Activated T-helper 1 cell treated with anti-CD3 and anti-CD28 coated beads, Interleukin-12 subunit alpha, Interleukin-12 subunit beta, Interleukin-2, Interleukin-4 antibody, amounts not matched to agents 30 ng/mL and 10 ng/mL and 1 ng/mL, durations not matched to agents 14 hours and 24 hours and 36 hours (primary cell): ENCODE measurements at regions not wholly inside any gene's neighbourhood (a gene's known extent, or its start where the extent isn't known, plus 50 kb on each side); places are given as distances from the start of the nearest gene placed in this dataset.

Experiments used
- DNase-seq: peaks from one replicate; pipeline ENCODE4 v3.0.0; 2021; ENCODE audit warnings: low spot score
- H3K27ac Mint-ChIP-seq: one replicate; pipeline ENCODE4 v1.8.0; 2021; ENCODE audit warnings: mild to moderate bottlenecking, mixed read lengths
- H3K27me3 Mint-ChIP-seq: one replicate; pipeline ENCODE4 v1.8.0; 2022; ENCODE audit warnings: mild to moderate bottlenecking, moderate library complexity, mixed read lengths; ENCODE audit not compliant: insufficient read depth
- H3K36me3 Mint-ChIP-seq: one replicate; pipeline ENCODE4 v1.8.0; 2021; ENCODE audit warnings: low read depth, mixed read lengths
- H3K4me1 Mint-ChIP-seq: one replicate; pipeline ENCODE4 v1.8.0; 2021; ENCODE audit warnings: low read depth, mixed read lengths
- H3K4me3 Mint-ChIP-seq: one replicate; pipeline ENCODE4 v1.8.0; 2021; ENCODE audit warnings: mild to moderate bottlenecking, moderate library complexity, mixed read lengths
- H3K9me3 Mint-ChIP-seq: one replicate; pipeline ENCODE4 v1.8.0; 2021; ENCODE audit warnings: mixed read lengths
- intact Hi-C: fragments of 100-400 bp; cut with micrococcal nuclease; formaldehyde crosslinking; loops from one replicate; pipeline ENCODE4 v1.15.1; 2024

GRCh38 chr4:180926277-180926676 lies 1316.9 kb upstream of the TENM3 start:
- Mint-ChIP-seq H3K4me1 (no peaks in the 10 kb centered on the region), H3K27me3 (no peaks in the 10 kb centered on the region), H3K27ac (no peak overlapping the region), H3K4me3 (no peak overlapping the region), H3K36me3 (no peaks in the 10 kb centered on the region), H3K9me3 (no peaks in the 10 kb centered on the region)
- DNase-seq: no peak
- intact Hi-C loops: no loop called here

- Mint-ChIP-seq H3K36me3 (no peaks in the 10 kb centered on the region), H3K9me3 (no peaks in the 10 kb centered on the region), H3K27me3 (no peaks in the 10 kb centered on the region), H3K4me1 (no peaks in the 10 kb centered on the region), H3K27ac (no peak overlapping the region), H3K4me3 (no peak overlapping the region)
- intact Hi-C loops: no loop called here
- DNase-seq: no peak
These were observed 1310.7 kb upstream of the TENM3 start for GRCh38 chr4:180932370-180933001.

GRCh38 chr4:180937083-180937482 lies 1306.1 kb upstream of the TENM3 start:
- intact Hi-C loops: no loop called here
- H3K27ac Mint-ChIP-seq: no peak overlapping the region
- no peak for DNase-seq
- no peaks in the 10 kb centered on the region for H3K36me3 Mint-ChIP-seq
- no peaks in the 10 kb centered on the region for H3K27me3 Mint-ChIP-seq
- no peaks in the 10 kb centered on the region for H3K4me1 Mint-ChIP-seq
- H3K4me3 Mint-ChIP-seq: no peak overlapping the region
- H3K9me3 Mint-ChIP-seq: no peaks in the 10 kb centered on the region

GRCh38 chr4:180940680-180941079 lies 1302.5 kb upstream of the TENM3 start:
- Mint-ChIP-seq H3K4me1 (no peaks in the 10 kb centered on the region), H3K4me3 (no peak overlapping the region), H3K27me3 (no peaks in the 10 kb centered on the region), H3K27ac (no peak overlapping the region), H3K9me3 (no peaks in the 10 kb centered on the region), H3K36me3 (no peaks in the 10 kb centered on the region)
- DNase-seq: no peak
- intact Hi-C loops: no loop called here

- Mint-ChIP-seq H3K4me1 (no peaks in the 10 kb centered on the region), H3K4me3 (no peak overlapping the region), H3K9me3 (no peaks in the 10 kb centered on the region), H3K27ac (no peak overlapping the region), H3K27me3 (no peaks in the 10 kb centered on the region), H3K36me3 (no peaks in the 10 kb centered on the region)
- no peak for DNase-seq
- intact Hi-C loops: no loop called here
These were observed 1300.8 kb upstream of the TENM3 start for GRCh38 chr4:180942367-180942916.

- DNase-seq: no peak
- no peaks in the 10 kb centered on the region for H3K4me1 Mint-ChIP-seq
- intact Hi-C loops: no loop called here
- H3K4me3 Mint-ChIP-seq: no peak overlapping the region
- H3K27ac Mint-ChIP-seq: no peak overlapping the region
- H3K9me3 Mint-ChIP-seq: no peaks in the 10 kb centered on the region
- no peaks in the 10 kb centered on the region for H3K27me3 Mint-ChIP-seq
- no peaks in the 10 kb centered on the region for H3K36me3 Mint-ChIP-seq
These were observed 1297.0 kb upstream of the TENM3 start for GRCh38 chr4:180946188-180946587.

- H3K4me1 Mint-ChIP-seq: no peaks in the 10 kb centered on the region
- no peak overlapping the region for H3K4me3 Mint-ChIP-seq
- no peaks in the 10 kb centered on the region for H3K9me3 Mint-ChIP-seq
- no peak for DNase-seq
- intact Hi-C loops: no loop called here
- no peaks in the 10 kb centered on the region for H3K36me3 Mint-ChIP-seq
- no peak overlapping the region for H3K27ac Mint-ChIP-seq
- no peaks in the 10 kb centered on the region for H3K27me3 Mint-ChIP-seq
These were observed 1295.8 kb upstream of the TENM3 start for GRCh38 chr4:180947425-180947824.

- no peaks in the 10 kb centered on the region for H3K36me3 Mint-ChIP-seq
- no peak overlapping the region for H3K4me3 Mint-ChIP-seq
- no peaks in the 10 kb centered on the region for H3K9me3 Mint-ChIP-seq
- H3K4me1 Mint-ChIP-seq: no peaks in the 10 kb centered on the region
- no peak overlapping the region for H3K27ac Mint-ChIP-seq
- intact Hi-C loops: no loop called here
- no peak for DNase-seq
- no peaks in the 10 kb centered on the region for H3K27me3 Mint-ChIP-seq
These were observed 1293.6 kb upstream of the TENM3 start for GRCh38 chr4:180949424-180950213.

GRCh38 chr4:180950377-180950776 lies 1292.8 kb upstream of the TENM3 start:
- no peaks in the 10 kb centered on the region for H3K27me3 Mint-ChIP-seq
- DNase-seq: no peak
- H3K27ac Mint-ChIP-seq: no peak overlapping the region
- no peaks in the 10 kb centered on the region for H3K9me3 Mint-ChIP-seq
- H3K4me1 Mint-ChIP-seq: no peaks in the 10 kb centered on the region
- intact Hi-C loops: no loop called here
- no peak overlapping the region for H3K4me3 Mint-ChIP-seq
- H3K36me3 Mint-ChIP-seq: no peaks in the 10 kb centered on the region

GRCh38 chr4:180951312-180951711 lies 1291.9 kb upstream of the TENM3 start:
- Mint-ChIP-seq H3K4me1 (no peaks in the 10 kb centered on the region), H3K27ac (no peak overlapping the region), H3K36me3 (no peaks in the 10 kb centered on the region), H3K9me3 (no peaks in the 10 kb centered on the region), H3K27me3 (no peaks in the 10 kb centered on the region), H3K4me3 (no peak overlapping the region)
- intact Hi-C loops: no loop called here
- DNase-seq: no peak

- H3K27ac Mint-ChIP-seq: no peak overlapping the region
- no peaks in the 10 kb centered on the region for H3K36me3 Mint-ChIP-seq
- no peaks in the 10 kb centered on the region for H3K9me3 Mint-ChIP-seq
- no peaks in the 10 kb centered on the region for H3K4me1 Mint-ChIP-seq
- intact Hi-C loops: no loop called here
- no peaks in the 10 kb centered on the region for H3K27me3 Mint-ChIP-seq
- H3K4me3 Mint-ChIP-seq: no peak overlapping the region
- no peak for DNase-seq
These were observed 1289.6 kb upstream of the TENM3 start for GRCh38 chr4:180953572-180953971.

GRCh38 chr4:180960743-180961401 lies 1282.3 kb upstream of the TENM3 start:
- no peaks in the 10 kb centered on the region for H3K27me3 Mint-ChIP-seq
- DNase-seq: no peak
- no peaks in the 10 kb centered on the region for H3K9me3 Mint-ChIP-seq
- no peaks in the 10 kb centered on the region for H3K4me1 Mint-ChIP-seq
- intact Hi-C loops: no loop called here
- H3K4me3 Mint-ChIP-seq: no peak overlapping the region
- H3K36me3 Mint-ChIP-seq: no peaks in the 10 kb centered on the region
- H3K27ac Mint-ChIP-seq: no peak overlapping the region

GRCh38 chr4:180962268-180962667 lies 1280.9 kb upstream of the TENM3 start:
- intact Hi-C loops: no loop called here
- no peaks in the 10 kb centered on the region for H3K9me3 Mint-ChIP-seq
- H3K27me3 Mint-ChIP-seq: no peaks in the 10 kb centered on the region
- DNase-seq: no peak
- H3K4me3 Mint-ChIP-seq: no peak overlapping the region
- H3K27ac Mint-ChIP-seq: no peak overlapping the region
- no peaks in the 10 kb centered on the region for H3K4me1 Mint-ChIP-seq
- H3K36me3 Mint-ChIP-seq: no peaks in the 10 kb centered on the region
